Lower lobe of right lung (tissue), 2 donors: ENCODE measurements at regions not wholly inside any gene's neighbourhood (a gene's known extent, or its start where the extent isn't known, plus 50 kb on each side); places are given as distances from the start of the nearest gene placed in this dataset.

Experiments used
- ATAC-seq, 2 donors: fragments of 200-7000 bp; cut with Tn5 transposase; one replicate each; pipeline ENCODE4 v1.9.1; 2020 to 2022; ENCODE audit warnings: mild to moderate bottlenecking in 2 of 2, moderate library complexity in 2 of 2
- DNase-seq: peaks from one replicate; pipeline ENCODE4 v3.0.0-alpha.2; 2020
- H3K27ac ChIP-seq: fragments of 200-600 bp; one replicate; pipeline ENCODE4 v1.8.0; 2022
- H3K27me3 ChIP-seq: fragments of 200-600 bp; one replicate; pipeline ENCODE4 v1.8.0; 2022; ENCODE audit warnings: low read depth
- H3K36me3 ChIP-seq: fragments of 200-600 bp; one replicate; pipeline ENCODE4 v1.8.0; 2022; ENCODE audit warnings: mild to moderate bottlenecking
- H3K4me1 ChIP-seq: fragments of 200-600 bp; one replicate; pipeline ENCODE4 v1.8.0; 2022
- H3K4me3 ChIP-seq: fragments of 200-600 bp; one replicate; pipeline ENCODE4 v1.8.0; 2022; ENCODE audit warnings: mild to moderate bottlenecking
- H3K9me3 ChIP-seq: fragments of 200-600 bp; one replicate; pipeline ENCODE4 v1.8.0; 2022
- CTCF ChIP-seq: fragments of 200-600 bp; IDR thresholded peaks from one replicate; pipeline ENCODE4 v1.8.0; 2022; ENCODE audit warnings: antibody characterized with exemption, mild to moderate bottlenecking
- intact Hi-C: fragments of 100-400 bp; cut with DNase I; formaldehyde crosslinking; loops from one replicate; pipeline ENCODE4 v1.11.0; 2022
- donor health status: DM: no; HTN: yes; CAD: no; lungs with severe emphysema.

GRCh38 chr2:175619179-175620045 is 382.7 kb downstream of the LNPK start:
- H3K27me3 ChIP-seq = no peaks in the 10 kb centered on the region
- ATAC-seq = no peak

DNA sequence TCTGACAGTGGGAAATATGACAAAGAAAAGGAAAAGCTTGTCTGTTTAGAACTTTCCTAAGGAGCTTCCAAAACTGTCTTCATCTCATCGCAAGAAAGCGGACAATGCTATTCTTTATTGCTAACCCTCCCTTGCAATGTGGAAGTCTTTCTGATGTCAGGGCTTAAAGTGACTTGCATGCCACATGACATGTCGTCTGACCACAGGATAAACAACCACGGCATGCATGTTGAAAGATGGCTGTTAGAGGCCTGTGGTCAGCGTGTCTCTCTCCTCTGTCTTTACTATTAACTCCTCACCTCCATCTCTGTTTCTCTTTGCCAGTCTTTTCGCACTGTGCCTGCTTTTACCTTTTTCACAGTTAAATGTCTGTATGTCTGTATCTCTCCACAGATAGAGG is 389.8 kb downstream of the LNPK start:
- Histone ChIP-seq H3K27ac (no peak overlapping the region), H3K36me3 (no peaks in the 10 kb centered on the region), H3K9me3 (no peaks in the 10 kb centered on the region), H3K4me1 (no peaks in the 10 kb centered on the region), H3K4me3 (no peak overlapping the region), H3K27me3 (no peaks in the 10 kb centered on the region)
- TF ChIP-seq CTCF = no peak
- ATAC-seq (no peak), DNase-seq (no peak)
- intact Hi-C loops = no loop called here

More at GRCh38 chr2:175619179-175620045, 382.7 kb downstream of the LNPK start:
- Histone ChIP-seq H3K36me3 (no peaks in the 10 kb centered on the region), H3K9me3 (no peaks in the 10 kb centered on the region), H3K4me1 (no peaks in the 10 kb centered on the region), H3K27ac (no peak overlapping the region), H3K4me3 (no peak overlapping the region)
- DNase-seq = no peak
- no peak for TF ChIP-seq CTCF
- intact Hi-C loops = no loop called here

DNA sequence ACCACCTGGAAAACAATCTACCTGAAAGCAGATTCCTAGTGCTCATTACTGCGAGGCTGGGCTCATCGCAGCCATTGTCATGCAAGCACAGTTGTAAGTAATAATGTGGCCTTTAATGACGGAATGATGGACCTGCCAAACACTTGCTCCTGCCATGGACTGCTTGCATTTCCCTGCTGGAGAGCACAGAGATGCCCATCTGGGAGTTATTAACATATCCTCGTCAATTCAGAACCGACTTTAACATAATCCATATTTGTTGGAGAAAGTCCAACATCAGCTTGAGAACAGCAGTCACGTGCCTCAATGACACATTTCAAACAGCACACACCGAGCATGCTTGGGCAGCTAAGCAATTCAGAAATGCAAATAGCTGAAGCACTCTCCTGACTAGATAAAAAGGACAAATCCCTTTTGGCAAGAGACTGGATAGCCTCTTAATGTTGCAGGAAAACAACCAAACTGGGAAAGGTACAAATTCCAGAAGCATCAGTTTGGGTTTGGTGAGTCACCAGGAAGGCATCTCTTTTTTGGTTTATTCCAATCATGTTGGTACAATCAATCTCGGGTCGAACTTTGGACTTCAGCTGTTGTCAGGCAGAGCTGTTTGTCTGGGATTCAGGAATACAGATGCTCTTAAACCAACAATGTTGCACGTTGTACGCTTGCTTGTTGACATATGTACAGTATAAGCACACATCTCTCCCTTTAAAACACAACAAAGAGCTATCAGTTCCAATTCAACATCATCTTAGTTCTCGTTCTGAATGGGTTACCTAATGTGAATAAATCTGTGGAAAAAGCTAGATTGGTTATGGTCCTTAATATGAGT is 395.8 kb downstream of the LNPK start:
- intact Hi-C loops = no loop called here
- Histone ChIP-seq H3K27ac (no peak overlapping the region), H3K27me3 (no peaks in the 10 kb centered on the region), H3K4me3 (no peak overlapping the region), H3K9me3 (no peaks in the 10 kb centered on the region), H3K36me3 (no peaks in the 10 kb centered on the region), H3K4me1 (no peaks in the 10 kb centered on the region)
- TF ChIP-seq CTCF = no peak
- DNase-seq (no peak), ATAC-seq (no peak)

DNA sequence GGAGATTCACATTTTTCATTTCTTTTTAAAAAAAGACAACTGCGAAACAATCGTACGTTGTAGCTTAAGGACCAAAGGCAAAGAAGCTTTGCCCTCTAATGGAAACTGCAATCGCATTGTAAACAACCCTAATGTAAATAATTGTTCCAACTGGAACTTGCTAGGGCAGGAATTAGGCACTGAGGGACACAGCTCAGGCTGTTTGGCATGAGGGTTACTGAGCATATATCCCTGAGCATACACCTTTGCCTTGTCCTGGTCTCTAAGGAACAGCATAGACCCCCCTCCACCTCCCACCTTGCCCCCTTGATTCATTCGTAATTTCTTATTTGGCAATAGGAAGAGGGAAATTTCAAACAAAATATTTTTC is 396.4 kb downstream of the LNPK start:
- Histone ChIP-seq H3K27ac (no peak overlapping the region), H3K4me3 (no peak overlapping the region), H3K36me3 (no peaks in the 10 kb centered on the region), H3K27me3 (no peaks in the 10 kb centered on the region), H3K4me1 (no peaks in the 10 kb centered on the region), H3K9me3 (no peaks in the 10 kb centered on the region)
- TF ChIP-seq CTCF = no peak
- ATAC-seq (no peak), DNase-seq (no peak)
- intact Hi-C loops = no loop called here

DNA sequence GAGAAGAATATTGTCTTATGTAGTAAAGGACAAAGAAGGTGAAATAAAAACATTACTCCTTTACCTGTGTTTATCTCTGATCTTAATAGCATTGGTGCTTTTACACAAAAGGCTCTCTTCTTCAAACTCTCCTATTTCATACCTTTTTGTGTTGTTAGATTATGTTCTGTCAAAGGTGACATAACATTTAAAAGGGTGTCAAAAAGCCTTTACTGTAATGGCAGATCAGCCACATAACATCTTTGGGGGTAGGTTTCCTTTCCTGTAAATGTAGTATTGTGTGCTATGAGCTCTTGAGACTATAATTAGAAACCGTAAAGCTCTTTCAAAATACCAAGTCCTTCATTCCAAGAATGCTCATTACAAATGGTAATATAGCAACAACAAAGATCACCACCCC is 400.1 kb downstream of the LNPK start:
- ATAC-seq = no peak
- TF ChIP-seq CTCF = no peak
- Histone ChIP-seq H3K4me3 (no peak overlapping the region), H3K27ac (no peak overlapping the region), H3K9me3 (no peaks in the 10 kb centered on the region), H3K4me1 (no peaks in the 10 kb centered on the region), H3K27me3 (no peaks in the 10 kb centered on the region), H3K36me3 (no peaks in the 10 kb centered on the region)
- intact Hi-C loops = no loop called here
- no peak for DNase-seq
